ENCODE measurements at regions not wholly inside any gene's neighbourhood (a gene's known extent, or its start where the extent isn't known, plus 50 kb on each side); places are given as distances from the start of the nearest gene placed in this dataset.
"Not testable (repeated sequence)": the region's sequence is repeated elsewhere in the genome, so short reads cannot be mapped to it uniquely, and the experiment has no call there.

DNA sequence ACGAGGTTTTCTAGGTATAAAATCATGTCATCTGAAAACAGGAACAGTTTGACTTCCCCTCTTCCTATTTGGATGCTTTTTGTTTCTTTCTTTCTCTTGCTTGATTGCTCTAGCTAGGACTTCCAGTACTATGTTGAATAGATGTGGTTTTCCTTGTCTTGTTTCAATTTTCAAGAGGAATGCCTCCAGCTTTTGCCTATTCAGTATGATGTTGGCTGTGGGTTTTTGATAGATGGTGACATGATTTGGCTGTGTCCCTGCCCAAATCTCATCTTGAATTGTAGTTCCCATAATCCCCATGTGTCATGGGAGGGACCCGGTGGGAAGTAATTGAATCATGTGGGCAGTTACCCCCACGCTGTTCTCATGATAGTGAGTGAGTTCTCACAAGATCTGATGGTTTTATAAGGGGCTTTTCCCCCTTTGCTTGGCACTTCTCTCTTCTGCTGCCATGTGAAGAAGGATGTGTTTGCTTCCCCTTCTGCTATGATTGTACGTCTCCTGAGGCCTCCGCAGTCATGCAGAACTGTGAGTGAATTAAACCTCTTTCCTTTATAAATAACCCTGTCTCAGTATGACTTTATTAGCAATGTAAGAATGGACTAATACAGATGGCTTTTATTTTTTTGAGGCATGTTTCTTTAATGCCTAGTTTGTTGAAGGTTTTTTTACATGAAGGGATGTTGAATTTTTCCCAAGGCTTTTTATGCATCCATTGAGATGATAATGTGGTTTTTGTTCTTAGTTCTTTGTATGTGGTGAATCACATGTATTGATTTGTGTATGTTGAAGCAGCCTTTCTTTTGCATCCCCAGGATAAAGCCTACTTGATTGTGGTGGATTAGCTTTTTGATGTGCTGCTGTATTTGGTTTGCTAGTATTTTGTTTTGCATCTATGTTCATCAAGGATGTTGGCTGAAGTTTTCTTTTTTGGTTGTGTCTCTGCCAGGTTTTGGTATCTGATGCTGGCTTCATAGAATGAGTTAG lies 239.1 kb downstream of the THBS2 start:
- DNase-seq, result no peak

DNA sequence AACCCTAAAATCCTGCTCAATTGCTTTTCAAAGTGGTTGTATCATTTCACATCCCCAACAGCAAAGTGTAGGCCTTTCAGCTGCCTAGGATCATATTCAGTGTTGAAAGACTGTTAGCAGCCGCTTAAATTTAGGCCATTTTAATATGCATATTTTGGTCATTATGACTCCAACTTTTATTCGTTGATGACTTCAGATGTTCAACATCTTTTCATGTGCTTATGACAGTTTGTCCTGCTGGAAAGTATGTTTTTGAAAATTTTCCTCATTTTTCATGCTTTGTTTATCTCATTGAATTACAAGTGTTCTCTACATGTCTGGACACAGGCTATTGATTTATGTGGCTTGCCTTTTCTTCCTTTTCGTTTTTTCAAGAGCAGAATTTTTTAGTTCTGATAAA lies 244.0 kb downstream of the THBS2 start:
- DNase-seq, result no peak

DNA sequence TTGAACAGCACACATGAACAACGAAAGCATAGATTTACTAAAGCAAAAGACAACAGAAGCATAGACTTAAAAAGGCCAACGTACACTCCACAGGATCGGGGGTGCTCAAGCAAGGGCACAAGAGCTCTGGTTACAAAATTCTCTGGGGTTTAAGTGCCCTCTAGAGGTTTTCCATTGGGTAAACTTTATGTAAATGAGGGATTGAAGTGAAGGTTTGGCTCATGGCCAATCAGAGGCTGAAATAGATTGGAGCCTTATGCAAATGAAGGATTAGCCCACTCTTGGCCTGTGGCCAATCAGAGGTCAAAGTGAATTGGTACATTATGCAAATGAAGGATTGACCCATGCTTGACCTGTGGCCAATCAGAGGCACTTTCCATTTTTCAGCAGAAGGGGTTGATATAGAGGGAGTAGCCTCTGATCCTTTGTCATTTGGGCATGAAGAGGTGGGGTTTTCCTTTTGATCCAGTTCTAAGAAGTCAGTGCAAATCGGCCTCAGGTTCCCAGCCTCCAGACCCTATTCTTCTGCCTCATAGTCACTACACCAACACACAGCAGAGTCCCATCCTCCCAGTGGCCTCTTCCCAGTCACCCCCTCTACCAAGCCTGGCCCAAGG lies 244.9 kb downstream of the THBS2 start:
- no peak for DNase-seq

DNA sequence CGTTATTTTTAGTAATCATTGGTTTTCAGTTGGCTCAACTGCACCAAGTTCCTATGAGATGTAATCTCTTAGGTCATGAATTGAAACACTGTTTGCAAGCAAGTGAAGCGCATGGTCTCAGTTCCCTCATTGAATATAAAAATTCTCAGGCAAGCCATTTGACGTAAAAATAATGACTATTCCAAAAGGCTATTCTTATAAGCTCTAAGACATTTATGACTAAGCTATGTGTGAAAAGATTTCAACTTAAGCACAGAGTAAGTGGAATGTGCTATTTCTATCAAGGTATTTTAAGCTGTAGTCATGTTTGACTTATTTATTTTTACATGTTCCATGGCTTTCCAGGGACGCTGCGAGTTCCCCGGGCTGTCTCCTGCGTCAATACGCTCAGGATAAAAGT lies 248.5 kb downstream of the THBS2 start:
- DNase-seq, result peak; percentile 9

DNA sequence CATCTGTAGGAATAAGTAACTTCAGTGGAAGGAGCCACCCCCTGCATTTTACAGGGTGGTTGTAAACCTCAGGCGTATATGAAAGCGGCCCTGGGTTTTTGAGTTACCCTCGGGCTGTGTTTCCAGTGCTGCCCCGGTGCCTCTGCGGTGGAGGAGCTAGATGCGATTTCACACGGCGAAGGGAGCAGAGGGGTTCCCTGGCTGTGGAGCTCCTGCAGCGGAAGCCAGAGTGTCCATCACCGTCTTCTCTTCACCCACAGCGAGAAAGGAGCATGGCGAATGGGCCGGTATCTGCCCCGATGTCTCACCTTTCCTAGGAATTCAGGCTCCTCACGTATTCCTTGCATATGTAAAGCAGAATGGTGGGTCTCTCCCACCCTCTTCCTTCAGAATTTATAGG lies 253.6 kb downstream of the THBS2 start:
- DNase-seq, result no peak

DNA sequence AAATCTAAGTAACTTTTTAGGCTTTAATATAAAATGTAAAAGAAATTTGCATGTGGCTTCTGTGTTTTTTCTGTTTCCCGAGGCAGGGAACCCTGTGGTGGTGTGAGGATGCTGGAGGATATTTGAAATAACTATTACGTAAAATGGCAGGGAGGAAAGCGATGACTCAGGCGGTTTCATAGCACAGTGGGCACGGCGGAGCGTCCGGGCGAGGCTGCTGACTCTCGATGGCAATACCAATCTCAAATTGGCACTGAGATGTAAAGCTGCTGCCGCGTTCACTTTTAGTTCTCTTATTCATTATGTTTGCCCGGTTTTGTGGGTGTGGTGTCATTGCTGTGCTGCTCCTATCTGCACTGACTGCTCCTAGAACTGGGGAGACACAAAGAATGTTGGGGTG lies 254.3 kb downstream of the THBS2 start:
- no peak for DNase-seq

DNA sequence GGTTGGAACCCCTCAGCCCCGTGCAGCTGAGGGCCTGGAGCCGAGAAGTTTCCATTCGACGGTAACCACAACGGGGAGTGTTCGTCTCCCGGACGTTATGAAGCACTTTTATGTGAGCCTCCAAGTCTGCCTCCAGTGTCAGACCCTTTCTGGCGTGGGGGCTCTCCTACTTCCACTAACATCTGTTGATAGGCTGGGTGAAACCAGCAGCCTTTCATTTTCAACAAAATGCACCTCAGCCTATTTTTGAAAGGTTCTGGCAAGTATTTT lies 257.4 kb downstream of the THBS2 start:
- no peak for DNase-seq

DNA sequence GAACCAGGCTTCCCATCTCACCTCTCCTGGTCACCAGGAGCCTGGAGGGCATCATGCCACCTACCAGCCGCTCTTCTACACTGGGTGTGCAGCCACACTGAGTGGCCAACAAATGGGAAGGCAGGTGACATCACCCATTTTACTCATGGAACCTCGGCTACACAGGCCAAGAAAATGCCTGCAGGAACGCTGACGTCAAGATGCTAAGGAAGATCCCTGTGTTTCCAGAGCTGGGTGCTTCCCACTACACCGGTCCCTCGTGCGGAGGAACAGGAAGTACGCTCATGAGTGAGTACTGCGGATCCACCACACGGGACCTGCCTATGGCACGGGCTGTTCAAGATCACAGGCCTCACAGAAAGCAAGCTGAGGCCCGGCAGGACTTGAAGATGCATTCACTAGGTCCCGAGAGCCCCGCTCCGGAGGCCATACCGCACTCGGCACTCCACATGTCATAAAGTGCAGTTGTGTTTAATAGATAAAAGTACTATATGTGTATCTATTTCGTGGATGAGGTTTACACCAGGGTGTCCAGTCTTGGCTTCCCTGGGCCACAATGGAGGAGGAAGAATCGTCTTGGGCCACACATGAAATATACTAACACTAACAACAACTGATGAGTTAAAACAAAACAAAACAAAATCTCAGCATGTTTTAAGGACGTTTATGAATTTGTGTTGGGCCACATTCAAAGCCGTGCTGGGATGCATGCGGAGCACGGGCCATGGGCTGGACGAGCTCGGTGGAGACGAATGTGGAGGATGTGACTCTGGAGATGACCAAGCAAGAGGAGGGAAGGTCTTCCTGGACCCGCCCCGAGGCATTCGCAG lies 257.9 kb downstream of the THBS2 start:
- DNase-seq, result no peak

DNA sequence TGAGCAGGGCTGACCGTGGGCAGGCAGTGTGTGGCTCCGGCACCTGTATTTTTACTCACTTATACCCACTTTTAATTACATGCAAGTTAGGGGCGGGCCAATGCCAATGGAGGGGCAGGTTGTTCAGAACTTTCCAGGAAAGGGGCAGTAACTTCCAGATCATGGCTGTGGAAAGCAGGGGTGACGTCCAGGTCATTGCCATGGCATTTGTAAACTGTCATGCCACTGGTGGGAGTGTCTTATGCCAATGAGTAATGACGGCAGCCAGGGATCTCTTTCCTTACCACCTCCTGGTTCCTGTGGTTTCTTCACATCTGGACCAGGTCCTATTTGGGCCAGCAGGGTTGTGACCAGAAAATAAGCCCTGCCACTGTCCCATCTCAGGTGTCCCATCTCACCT lies 258.7 kb downstream of the THBS2 start:
- no peak for DNase-seq

DNA sequence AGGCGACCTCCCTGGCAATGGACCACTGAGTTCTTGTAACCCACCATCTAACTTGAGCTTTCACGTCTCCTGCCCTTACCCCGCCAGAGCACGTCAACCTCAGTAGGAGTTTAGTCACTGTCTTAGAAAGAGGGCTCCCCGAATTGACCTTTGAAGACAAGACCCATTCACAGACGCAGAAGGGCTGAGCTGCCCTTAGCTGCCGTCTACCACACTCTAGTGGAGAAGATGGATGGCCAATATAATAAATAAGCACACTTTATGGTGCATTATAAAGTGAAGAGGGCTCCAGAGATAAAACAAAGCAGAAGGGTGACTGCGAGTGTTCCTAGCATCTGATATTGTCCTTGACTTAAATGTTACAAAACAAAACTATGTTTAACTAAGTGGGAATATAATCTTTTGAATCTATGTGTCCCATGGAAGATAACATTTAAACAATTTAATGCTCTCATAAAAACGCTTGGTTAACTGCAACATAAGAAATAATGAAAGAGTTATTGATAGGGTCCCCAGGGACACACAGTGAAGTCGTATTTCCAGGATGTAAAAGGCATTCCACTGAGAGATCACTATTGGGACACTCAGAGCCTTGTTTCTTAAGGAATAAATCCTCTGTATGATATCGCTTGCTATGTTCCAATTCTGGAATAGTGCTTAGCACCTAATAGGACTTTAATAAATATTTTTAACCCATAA lies 261.1 kb downstream of the THBS2 start:
- no peak for DNase-seq

DNA sequence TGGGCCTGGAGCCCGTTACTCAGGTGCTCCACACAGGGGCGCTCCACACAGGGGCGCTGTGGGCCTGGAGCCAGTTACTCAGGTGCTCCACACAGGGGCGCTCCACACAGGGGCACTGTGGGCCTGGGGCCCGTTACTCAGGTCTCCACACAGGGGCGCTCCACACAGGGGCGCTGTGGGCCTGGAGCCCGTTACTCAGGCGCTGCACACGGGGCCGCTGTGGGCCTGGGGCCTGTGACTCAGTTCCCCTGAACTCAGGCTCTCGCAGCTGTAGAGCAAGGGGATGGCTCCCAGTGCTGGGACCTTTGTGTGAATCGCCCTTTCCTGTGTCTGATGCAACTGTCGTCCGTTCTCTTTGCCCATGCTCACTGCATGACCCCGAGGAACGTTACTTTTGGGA lies 262.0 kb downstream of the THBS2 start:
- not testable (repeated sequence) for DNase-seq

DNA sequence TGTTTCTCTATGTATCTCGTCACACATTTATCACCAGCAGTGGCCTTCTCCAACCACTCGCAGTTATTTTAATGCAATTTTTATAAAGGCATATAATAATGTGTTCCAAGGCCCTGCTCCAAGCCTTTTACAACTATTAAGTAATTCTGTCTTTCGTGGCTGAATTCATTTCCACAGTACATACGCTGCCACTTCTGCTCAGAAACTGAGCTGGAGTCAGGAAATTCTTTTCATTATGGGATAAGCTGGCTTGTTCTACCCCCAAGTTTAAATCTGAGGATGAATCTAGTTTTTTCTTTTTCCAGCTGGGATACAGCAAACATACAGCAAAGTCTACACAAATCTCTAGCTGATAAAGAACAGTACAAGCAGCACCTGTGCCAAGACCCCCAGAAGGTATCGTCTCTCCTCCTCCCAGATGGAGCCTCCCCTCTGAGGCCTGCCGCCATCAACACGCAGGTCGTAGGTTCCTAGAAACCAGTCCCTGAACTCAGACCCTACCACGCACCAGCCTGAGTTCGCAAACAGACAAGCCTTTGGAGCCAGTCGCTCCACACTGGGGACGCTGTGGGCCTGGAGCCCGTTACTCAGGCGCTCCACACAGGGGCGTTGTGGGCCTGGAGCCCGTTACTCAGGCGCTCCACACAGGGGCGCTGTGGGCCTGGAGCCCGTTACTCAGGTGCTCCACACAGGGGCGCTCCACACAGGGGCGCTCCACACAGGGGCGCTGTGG lies 263.5 kb downstream of the THBS2 start:
- DNase-seq, result no peak

DNA sequence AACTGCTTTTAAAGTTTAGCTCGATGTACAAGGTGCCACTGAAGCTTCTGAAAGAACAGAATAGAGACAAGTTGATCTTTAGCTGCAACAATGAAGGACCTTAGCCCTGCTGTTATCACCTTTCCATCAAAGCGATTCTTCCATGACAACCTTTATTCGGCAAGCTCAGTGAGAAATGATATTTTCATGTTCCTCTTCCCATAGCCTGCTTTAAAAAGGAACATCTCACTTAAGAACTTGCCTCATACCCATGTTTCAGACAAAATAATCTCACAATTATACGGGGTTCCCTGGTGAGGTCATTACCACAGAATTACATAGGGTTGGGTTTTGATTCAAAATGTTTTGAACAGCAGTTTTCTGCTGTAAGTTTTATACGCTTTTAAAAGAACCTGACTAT lies 264.2 kb downstream of the THBS2 start:
- no peak for DNase-seq

DNA sequence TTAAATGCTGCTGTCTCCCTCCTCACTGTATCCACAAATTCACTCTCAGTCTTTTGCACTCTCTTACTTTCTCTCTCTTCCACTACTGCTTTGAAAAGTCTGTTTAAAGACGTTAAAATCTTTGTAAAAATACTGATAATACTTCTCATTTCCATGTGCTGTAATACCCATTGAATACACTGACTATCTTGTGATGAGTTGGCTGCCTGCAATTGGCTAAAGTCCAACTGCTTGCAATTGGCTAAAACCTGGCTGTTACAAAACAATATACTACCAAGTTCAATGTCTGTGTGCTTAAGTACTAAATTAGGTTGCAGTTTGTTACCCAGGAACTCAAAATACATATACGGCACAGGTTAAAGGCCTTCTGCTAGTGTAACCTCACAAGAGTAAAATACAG lies 264.8 kb downstream of the THBS2 start:
- no peak for DNase-seq

DNA sequence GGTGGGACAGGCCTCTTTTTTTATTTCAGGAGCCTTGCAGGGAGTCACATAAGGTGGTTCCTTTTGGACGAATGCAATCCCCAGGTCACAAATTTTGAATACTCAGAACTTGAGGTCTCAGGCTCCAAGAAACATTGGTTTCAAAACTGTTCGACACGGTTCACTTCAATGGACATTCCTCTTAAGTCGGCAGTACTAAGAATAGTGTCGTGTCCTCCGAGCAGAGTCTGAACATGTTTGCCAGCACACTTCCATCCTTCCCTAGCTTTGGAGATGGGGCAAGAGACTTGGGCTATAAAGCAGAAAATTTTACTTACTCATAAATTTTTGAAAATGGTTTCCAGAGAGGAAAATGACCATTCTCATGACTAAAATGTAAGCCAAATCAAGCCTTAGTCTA lies 265.4 kb downstream of the THBS2 start:
- no peak for DNase-seq

DNA sequence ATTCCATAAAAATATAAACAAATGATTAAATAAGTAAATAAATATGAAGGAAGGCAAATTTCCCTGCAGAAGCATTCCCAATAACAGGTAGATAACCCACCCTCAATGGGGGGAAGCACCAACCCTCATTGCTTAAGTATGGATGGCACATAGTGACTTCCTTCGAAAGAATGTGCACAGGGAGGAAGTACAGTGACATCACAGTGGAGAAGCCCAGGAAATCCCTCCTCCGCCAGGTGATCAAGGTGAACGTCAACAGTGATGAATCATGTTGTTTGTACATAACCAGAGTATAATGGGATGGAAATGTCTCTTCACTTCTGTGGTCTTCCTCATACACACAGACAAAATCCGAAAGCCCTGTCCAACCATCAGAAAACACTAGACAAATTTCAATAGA lies 267.9 kb downstream of the THBS2 start:
- DNase-seq, result no peak

DNA sequence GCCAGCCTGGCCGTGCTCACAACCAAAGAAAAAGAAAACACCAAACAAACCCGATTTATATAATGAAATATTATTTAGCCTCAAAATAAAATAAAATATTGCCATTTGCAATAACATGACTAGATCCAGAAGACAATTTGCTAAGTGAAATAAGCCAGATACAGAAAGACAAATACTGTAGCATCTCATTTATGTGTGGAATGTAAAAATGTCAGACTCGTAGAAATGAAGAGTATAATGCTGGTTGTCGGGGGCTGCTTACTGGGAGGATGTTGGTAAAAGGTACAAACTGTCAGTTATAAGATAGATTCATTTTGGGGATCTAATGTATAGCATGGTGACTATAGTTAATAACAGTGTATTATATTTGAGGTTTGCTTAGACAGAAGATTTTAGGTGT lies 269.7 kb downstream of the THBS2 start:
- DNase-seq, result no peak

DNA sequence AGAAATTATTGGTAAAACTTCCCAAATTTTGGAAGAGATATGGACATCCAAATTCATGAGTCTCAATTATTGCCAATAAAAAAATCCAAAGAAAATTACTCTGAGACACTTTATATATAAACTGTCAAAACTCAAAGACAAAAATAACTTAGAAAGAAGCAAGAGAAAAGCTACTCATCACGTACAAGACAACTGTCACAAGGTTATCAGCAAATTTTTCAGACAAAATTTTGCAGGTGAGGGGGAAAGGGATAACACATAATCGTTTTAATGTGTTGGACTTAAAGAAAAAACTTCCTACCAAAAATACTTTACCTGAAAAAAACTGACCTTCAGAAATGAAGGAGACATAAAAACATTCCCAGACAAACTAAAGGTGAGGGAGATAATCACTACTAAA lies 272.5 kb downstream of the THBS2 start:
- DNase-seq, result no peak

DNA sequence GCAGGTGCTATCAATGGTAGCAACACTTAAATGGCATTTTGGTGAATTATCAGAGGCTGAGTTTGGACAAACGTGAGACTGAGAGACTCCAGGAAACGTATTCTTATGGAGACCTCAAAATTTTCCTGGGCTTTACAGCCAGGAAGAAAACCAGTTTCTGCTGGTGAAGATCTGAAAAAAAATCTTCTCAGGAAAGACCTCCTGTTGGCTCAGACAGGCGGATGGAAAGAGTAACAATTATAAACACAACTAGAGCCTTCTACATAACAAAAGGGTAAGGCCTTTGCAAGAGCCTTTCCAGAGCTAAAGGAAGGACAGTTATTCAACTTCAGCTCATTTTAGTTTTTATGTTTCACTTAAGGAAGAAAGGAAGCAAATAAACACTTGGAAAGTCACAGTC lies 274.4 kb downstream of the THBS2 start:
- no peak for DNase-seq

DNA sequence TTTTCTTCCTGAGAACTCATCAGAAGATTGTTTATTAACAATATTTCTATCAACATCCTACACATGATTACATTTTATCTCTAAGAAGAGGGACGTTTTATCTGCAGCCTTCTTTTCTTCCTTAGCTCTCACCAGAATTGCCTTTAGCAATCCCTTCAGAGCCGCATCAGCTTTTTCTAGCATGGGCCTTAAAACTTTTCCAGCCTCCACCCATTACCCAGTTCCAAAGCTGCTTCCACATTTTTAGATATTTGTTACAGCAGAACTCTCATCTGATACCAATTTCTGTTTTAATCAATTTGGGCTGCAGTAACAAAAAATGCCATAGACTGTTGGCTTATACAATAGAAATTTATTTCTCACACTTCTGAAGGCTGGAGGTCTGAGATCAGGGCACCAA lies 281.5 kb downstream of the THBS2 start:
- DNase-seq, result no peak

DNA sequence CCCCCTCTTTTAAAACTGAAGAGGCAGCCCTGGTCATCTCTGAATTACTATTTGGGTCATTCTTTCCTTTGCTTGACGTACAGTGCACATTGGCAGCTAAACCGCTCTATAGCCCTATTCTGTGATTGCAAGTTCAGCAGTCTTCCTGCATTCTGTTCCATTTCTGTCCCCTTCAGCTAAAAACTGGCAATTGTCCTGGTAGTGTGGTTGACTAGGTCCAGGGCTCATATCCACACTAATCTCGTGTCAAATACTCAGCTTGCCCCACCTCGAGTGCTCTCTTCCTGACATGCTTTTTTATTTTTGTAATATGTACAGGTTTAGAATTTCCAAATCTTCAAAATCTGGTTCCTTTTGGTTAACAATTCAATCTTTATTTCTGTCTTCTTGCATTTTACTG lies 282.1 kb downstream of the THBS2 start:
- no peak for DNase-seq

DNA sequence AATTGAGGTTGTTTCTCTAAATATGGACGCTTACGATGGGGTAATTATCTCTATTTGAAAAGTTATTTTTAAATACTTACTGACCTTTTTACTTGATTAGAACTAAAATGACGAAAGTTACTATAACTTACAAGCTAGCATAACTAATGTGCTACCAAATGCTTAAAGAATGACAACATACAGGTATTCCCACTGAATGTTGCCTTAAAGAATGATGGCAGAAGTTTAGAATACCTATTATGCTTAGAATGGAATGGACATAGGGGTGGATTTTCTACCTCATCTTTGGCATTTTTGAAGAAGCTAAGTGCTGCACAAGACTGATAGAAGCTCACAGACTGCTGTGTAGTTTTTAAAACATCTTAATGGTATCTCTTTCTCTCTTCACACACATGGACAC lies 284.8 kb downstream of the THBS2 start:
- no peak for DNase-seq

Data from occipital lobe (tissue), 1 donor.